GM18909 (cell line): ENCODE measurements at regions not wholly inside any gene's neighbourhood (a gene's known extent, or its start where the extent isn't known, plus 50 kb on each side); places are given as distances from the start of the nearest gene placed in this dataset.
"Not testable (repeated sequence)": the region's sequence is repeated elsewhere in the genome, so short reads cannot be mapped to it uniquely, and the experiment has no call there.

Experiments used
- ATAC-seq: cut with Tn5 transposase; IDR thresholded peaks from one replicate; pipeline ENCODE4 v1.9.1; 2021; ENCODE audit warnings: mild to moderate bottlenecking; ENCODE audit not compliant: unreplicated experiment, poor library complexity

DNA sequence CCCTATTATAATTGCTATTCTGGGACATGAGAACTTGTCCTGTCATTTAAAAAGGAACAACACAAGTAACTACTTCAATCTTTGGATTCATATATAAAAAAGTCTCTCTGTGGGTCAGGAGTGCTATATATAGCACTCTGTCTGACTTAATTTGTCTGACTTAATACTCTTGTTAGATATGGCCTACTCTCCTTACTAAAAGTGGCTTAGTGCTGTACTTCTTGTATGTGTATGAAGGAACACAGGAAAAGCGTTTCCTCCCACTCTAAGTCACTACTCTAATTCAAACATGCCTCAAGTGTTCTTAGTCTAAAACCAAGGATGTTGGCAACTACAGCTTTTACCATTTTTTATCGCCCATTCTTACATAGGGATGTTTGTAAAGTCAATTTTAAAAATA, 255.2 kb upstream of the ROBO1 start:
- no peak for ATAC-seq

DNA sequence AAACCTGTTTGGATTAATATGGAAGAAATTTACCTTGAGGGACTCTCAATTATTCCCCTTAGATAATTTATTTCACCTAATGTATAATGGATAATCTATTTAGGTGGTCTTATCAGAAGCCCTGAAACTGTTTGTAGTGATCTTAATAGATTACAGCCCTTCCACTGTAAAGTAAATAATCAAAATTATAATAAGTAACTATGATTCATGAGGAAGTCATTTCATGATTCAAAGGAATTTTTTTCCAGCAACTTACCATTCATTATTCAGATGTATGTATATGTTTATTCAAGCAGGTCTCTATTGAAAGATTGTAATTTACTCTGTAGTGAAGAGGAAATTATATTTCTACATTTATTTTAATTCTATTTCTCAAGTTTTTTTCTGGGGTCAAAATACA, 250.6 kb upstream of the ROBO1 start:
- no peak for ATAC-seq

DNA sequence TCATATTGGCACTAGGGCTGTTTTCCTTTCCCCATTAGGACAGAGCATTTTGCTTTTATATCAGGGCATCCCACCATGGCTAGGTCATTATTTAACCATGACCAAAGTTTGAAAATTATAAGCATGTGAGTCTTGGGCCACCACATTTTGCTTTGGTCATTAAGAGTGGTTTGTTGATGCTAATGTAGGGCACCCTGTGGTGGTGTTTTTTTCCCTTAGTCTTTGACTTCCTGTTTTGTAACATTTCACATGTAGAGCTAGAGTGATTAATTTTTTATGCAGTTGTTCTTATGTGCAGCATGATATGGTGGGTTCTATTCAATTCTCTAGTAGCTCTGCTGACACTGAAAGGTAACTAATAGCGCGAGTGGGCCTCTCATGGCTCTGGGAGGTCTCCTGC, 249.6 kb upstream of the ROBO1 start:
- no peak for ATAC-seq

DNA sequence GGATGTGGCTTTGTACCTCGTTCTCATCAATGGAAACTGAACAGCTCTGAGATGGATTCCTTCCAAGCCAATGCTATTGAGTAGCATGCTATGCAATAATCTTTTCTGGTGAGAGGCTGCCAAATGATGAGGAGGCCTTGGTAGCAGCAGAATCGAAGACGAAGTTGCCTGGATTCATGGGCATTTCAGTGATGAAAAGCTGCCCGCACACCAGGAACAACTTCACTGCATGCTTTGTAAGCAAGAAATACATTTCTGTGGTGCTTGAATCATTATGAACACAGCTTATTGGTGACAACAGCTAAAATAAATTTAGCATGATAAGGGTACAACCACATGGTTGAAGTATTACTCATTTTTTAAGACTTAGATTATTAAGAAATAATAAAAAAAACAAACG, 246.8 kb upstream of the ROBO1 start:
- no peak for ATAC-seq

DNA sequence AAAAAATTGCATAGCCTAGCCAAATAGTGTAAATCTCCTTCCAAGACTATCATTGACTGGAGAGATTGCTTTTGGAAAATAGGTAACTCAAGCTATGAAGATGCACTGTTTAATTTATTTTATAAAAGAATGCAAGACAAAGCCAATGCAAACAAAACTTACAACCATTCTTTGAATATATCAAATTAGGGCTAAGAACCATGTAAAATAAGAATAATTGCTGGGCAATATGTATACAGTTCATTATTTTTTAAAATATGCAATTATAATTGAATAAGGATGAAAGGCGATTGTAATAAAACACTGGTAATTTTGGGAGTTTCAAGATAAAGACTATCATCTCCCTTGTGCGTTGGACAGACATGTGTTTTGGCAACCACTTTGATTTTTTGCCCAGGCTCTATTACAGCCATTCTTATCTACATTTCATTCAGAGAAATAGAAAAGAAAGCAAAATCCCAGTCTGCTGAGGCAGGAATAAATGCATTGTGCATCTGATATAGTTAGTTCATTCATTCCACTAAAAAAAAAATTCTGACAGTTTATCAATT, 242.3 kb upstream of the ROBO1 start:
- no peak for ATAC-seq

DNA sequence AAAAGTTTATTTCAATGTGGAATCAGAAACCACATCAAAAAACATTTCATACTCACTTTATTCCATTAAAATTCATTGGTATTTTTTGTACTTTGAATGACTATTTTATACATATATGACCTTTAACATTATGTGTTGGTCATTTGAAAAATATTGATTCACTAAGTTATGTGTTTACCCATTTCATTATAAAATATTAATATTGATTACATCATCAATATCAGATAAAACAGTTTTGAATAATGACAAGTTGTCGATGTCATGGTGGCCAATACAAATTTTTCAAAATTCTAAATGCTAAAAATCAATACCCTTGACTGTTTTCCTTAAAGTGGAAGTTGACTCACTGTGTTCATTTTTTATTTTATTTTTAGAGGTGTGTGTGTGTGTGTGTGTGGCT, 239.7 kb upstream of the ROBO1 start:
- no peak for ATAC-seq

DNA sequence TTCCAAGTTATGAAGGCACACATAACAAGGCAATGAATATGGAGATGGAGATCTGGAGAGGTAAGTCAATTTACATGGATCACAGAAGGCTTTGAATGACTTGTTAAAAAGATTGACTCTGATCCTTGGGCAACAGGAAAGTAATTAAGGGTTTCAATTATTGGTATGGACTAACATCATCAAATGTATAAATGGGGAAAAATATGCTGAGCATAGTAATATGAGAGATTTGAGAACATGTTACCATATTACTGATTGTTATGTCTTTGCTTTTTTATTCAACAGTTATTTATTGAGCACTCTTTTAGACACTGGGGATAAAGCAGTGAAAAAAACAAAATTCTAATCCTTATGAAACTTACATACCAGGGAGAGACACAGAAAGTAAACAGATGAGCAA, 238.5 kb upstream of the ROBO1 start:
- no peak for ATAC-seq

DNA sequence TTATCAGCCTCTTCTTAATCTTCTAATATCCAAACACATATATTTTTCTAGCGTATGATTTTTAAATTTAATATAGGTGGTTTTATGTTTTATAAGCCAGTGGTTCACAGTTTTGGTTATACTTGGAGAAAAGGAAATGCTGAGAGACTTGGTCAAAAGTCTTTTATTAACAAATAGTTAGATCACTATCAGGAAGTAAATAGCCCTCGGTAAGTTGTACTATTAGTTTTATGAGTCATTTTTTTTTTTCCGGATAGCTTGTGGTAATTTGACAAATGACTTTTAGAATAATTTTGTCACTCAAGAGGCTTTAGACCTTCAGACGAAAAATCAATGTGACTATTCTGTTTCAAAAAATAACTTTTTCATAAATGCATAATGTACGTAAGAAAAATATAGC, 232.2 kb upstream of the ROBO1 start:
- ATAC-seq, result no peak

DNA sequence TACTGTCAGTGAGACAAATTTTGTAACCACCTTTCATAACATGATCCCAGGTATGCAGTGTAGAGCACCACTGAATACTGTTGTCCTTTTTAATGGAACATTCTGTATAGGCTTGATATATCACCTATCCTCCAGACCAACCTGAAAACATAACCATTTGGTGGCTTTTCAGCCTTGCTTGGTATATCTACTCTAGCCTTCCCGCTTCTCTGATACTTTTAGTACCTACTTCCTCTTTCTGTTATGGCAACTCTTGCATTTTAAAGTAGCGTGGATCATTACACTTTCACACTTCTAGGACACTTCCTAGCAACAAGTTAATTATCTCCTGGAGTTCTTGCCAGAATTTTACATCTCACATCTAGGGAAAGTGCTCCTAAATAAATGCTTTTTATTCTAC, 226.6 kb upstream of the ROBO1 start:
- no peak for ATAC-seq

DNA sequence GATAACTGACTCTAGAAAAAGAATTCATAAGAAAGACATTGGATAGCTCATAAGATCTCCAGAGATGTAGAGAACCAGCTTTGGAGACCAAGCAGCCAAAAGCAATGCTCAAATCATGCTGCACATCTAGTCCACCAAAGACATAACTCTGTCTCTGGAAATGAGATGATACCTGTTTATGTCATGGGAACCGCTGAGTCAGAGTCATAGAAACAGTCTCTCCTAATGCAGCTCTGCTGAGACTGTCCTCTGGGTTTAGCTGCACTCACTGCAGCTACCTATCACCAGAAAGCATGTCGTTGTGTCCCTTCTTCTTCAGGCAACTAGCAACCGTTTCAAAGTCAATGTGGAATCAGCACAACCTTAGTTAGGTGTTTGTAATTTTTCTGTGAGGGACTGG, 218.5 kb upstream of the ROBO1 start:
- ATAC-seq, result no peak

DNA sequence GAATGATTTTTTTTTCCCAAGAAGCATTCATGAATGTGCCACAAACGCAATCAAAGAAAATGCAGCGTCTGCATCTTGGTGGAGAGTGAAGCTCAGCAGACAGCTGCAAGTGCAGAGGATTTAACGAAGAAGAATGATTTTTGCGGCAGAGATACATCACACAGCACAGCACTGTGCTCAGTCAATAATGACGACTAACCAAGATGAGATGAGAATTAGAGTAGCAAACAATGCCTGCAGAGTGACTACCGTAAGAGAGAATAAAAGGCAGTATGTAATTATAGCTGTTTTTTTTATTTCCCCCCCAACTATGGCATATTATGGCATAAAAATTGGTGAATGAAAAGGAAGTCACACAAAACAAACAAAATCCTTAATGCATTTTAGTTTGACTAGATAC, 218.0 kb upstream of the ROBO1 start:
- ATAC-seq, result no peak

DNA sequence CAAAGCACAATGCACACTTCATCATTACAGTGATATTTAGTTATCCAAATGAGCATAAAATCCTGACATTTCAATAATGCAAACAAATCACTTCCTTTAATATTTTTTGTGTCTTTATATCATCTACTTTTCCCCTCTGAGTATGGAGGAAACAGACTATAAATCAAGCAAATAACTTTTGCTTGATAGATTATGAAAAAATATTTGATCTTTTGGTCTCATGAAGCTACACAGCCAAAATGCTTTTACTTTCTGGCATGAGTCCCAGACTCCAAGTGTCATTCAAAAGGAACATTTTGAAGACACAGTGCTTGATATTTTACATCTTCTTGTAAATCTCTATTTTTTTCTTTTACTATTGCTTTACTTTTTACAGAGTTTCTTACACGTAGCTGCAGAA, 215.3 kb upstream of the ROBO1 start:
- ATAC-seq, result no peak

DNA sequence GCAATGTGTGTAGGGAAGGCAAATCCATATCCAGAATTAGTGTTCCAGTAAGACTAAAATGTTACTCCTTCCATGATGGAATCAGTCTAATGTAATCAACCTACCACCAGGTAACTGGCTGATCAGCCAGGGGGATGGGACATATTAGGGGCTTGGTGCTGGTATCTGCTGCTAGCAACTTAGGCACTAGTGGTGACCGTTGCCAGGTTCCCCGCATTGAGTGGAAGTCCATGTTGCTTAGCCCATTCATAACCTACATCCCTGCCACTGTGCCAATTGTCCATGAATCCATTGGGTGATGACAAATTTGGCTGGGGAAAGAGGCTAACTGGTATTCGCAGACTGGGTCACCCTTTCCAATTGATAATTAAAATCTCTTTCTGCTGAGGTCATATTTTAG, 212.2 kb upstream of the ROBO1 start:
- no peak for ATAC-seq

DNA sequence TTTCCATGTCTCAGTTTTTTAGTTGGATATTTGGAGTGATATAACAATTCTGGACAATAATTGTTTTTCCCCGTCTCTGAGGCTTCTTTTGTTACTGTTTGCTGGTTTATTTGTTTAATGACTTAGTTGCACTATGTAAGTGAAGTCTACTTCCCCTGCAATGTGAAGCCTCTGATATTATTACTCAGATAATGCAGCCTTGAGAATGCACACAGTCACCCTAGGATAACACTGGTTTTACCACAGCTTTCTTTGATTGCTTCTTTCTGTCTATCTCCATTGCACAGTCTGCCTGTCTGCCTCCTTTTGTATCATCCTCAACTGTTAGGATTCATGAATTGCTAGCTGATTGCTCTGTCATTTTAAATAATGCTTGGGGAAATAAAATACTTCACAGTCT, 208.7 kb upstream of the ROBO1 start:
- ATAC-seq, result no peak

DNA sequence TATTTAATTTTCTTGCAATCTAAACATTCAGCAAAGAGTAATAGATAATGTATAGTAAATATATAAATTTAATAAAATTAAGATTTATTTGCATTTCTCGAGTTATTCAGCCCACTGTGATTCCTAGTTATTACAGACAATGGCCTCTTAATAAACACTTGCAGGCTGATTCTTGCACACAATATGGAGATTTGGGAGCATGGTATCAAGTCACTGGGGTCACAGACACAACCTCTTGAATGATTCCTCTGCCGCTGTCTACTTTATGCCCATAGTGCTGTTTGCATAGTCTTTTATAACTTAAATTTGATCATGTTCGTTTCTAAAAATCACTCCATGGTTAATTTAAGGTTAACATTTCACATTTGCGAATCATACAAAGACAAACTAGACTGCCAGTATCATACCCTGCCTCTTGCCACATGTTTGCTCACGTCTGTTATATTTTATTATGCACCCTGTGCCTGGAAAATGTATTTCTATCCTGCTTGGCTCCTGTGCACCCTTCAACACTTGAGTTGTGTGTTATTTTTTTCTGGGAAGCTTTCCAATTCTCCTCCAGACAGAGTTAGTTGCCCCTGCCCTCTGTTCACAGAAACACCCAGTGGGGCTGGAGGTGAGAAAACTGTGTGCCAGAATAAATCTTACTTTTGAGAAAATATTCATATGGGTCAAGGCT, 206.3 kb upstream of the ROBO1 start:
- ATAC-seq, result no peak

DNA sequence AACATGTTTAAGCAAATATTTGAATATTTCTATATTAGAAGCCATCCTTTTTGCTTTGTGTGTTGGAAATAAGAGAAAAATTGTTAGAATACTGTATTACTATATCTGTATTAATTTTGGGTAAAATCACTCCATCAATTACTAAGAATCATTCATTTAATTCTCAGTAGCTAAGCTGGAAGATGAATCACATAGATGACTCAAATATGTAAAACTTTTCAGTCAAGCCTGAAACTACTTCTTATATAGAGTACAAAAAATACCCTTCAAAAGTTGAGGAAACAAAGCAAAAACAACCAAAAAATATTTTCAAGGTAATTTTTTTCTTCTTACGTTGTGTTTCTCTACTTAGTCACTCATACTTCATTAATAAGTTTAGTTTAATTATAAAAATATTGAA, 205.7 kb upstream of the ROBO1 start:
- no peak for ATAC-seq

DNA sequence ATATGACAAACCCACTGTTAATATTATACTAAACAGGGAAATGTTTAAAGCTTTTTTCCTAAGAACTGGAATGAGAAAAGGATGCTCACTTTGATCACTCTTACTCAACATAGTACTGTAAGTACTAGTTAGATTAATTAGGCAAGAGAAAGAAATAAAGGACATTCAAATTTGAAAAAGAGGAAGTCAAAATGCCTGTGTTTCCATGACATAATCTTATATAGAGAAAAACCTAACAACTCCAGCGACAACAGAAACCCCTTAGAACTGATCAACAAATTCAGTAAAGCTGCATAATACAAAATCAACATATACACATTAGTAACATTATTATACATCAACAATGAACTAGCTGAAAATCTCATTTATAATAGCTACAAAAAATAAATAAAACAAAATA, 200.6 kb upstream of the ROBO1 start:
- no peak for ATAC-seq

DNA sequence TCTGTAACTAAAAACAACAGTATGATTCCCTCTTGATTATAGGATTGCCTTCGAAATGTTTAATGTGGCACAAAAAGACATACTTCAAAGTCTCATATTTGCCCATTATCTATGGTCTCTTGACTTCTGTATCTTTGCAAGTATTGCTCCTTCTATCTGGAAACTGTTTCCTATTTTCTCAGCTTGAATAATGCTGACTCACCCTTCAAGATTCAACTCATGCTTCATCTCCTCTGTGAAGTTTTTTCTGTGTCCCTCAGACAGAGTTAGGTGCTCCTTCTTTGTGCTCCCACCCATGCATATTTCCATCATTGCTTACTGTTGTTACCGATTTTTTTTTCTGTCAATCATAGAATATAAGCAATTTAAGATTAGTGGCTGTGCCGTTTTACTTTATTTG, 192.8 kb upstream of the ROBO1 start:
- ATAC-seq, result no peak

DNA sequence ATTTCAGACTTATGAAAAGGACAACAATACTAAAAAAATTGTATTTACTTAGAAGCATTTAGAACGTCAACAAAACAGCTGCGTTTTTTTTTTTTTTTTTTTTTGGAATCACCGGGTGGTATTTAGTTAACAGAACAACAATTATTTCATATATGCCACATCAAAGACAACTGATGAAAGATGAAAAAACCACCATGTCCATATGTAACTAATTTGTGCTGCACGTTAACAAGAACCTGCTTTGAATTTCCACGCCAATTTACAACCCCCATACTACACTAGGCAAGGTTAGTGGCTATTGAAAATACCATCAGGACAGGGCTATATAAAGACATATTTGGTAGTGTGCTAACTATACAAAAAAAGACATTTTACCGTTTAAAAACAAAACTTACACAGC, 189.3 kb upstream of the ROBO1 start:
- no peak for ATAC-seq

DNA sequence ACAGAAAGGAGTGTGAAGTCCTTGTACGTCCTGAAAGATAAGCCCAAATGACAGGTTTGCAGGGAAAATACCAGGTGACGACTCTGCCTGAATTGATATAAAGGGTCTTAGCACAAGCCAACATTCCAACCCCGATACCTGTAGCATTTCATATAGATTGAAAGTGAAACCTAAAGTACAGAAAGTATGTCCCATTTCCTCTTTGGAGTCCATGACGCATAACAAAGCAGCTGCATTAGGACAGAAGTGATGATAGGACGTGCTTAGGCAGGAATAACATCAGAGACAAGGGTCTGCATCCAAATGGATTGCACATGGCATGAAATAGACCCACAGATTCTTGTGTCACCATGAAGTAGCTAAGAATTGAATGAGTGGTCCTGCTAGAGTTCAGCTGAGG, 187.0 kb upstream of the ROBO1 start:
- no peak for ATAC-seq

DNA sequence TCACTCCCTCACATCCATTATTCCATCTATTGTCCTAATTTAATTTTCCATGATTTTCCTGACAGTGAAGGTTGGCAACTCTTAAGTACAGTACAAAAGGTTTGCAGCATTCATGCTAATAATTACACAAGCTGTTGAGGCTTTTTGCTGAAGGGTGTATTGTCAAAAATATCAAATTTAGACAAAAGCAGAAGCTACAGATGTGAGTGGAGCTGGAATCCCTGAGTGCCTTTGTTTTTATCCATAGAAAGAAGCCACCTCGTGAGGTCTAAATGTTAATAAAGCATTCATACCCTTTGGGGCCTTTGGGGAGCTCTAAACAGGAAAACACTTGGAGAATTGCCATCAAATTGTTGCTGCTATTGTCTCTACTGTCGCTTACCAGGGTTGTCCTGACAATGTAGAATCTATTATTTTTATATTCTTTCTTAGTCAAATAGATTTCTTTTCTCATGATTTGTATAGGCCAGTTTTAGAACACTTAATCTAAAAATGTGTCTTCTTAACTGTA, 185.8 kb upstream of the ROBO1 start:
- no peak for ATAC-seq

DNA sequence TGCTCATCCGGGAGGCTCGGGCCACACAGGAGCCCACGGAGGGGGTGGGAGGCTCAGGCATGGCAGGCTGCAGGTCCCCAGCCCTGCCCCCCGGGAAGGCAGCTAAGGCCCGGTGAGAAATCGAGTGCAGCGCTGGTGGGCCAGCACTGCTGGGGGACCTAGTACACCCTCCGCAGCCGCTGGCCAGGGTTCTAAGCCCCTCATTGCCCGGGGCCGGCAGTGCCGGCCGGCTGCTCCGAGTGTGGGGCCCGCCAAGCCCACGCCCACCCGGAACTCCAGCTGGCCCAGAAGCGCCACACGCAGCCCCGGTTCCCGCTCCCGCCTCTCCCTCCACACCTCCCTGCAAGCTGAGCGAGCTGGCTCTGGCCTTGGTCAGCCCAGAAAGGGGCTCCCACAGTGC, 183.6 kb upstream of the ROBO1 start:
- ATAC-seq, result not testable (repeated sequence)
